PC-3 (cell line): ENCODE measurements at regions not wholly inside any gene's neighbourhood (a gene's known extent, or its start where the extent isn't known, plus 50 kb on each side); places are given as distances from the start of the nearest gene placed in this dataset.

ENCODE experiments used
- ATAC-seq: fragments of 200-7000 bp; cut with Tn5 transposase; 2 replicates; pipeline ENCODE4 v1.9.1; 2020; ENCODE audit warnings: mild to moderate bottlenecking, moderate library complexity
- BruUV-seq: library from RNA; stranded (reverse); fragments of 400-500 nt; replicated peaks from 2 replicates; lab custom pipeline; 2021; lab: Mats Ljungman, UMichigan
- CTCF ChIA-PET: fragments of 300-600 bp; sonication (Branson Sonifier 250); formaldehyde crosslinking; loops from one replicate; lab custom pipeline; 2022; ENCODE audit warnings: antibody characterized with exemption; lab: Charles Lee
- POLR2A ChIA-PET: fragments of 300-600 bp; sonication (Branson Sonifier 250); formaldehyde crosslinking; loops from one replicate; lab custom pipeline; 2022; ENCODE audit warnings: antibody characterized with exemption; ENCODE audit not compliant: unreplicated experiment; lab: Charles Lee
- DNase-seq: peaks from one replicate; pipeline ENCODE4 v3.0.0-alpha.2; 2015
- H2AFZ ChIP-seq: fragments of 300-600 bp; sonication (generic); 2 replicates; pipeline ENCODE4 v1.6.0; 2016; ENCODE audit warnings: antibody characterized with exemption, low read length
- H3F3A ChIP-seq: fragments of 300-600 bp; sonication (generic); one replicate; pipeline ENCODE4 v1.6.0; 2017; ENCODE audit warnings: antibody characterized with exemption, low read length, control low read depth, mild to moderate bottlenecking; ENCODE audit not compliant: unreplicated experiment
- H3K27ac ChIP-seq: fragments of 300-600 bp; sonication (generic); 2 replicates; pipeline ENCODE4 v1.5.1; 2016; ENCODE audit warnings: mild to moderate bottlenecking, low read length
- H3K27me3 ChIP-seq: fragments of 300-600 bp; sonication (generic); 2 replicates; pipeline ENCODE4 v1.6.1; 2016; ENCODE audit warnings: low read length, mixed read lengths
- H3K36me3 ChIP-seq: fragments of 300-600 bp; sonication (generic); 2 replicates; pipeline ENCODE4 v1.6.1; 2016; ENCODE audit warnings: low read depth, mixed run types, low read length, mixed read lengths
- H3K4me1 ChIP-seq: fragments of 300-600 bp; sonication (generic); 2 replicates; pipeline ENCODE4 v1.5.1; 2016; ENCODE audit warnings: low read length; ENCODE audit not compliant: insufficient read depth
- H3K4me2 ChIP-seq: fragments of 300-600 bp; sonication (generic); 2 replicates; pipeline ENCODE4 v1.6.0; 2016; ENCODE audit warnings: low read length
- H3K4me3 ChIP-seq: fragments of 300-600 bp; sonication (generic); 2 replicates; pipeline ENCODE4 v1.5.1; 2016; ENCODE audit warnings: mild to moderate bottlenecking, low read length, mixed read lengths
- H3K79me2 ChIP-seq: fragments of 300-600 bp; sonication (generic); 2 replicates; pipeline ENCODE4 v1.6.1; 2017; ENCODE audit warnings: low read length, mixed read lengths
- H3K9ac ChIP-seq: fragments of 300-600 bp; sonication (generic); 2 replicates; pipeline ENCODE4 v1.6.0; 2016; ENCODE audit warnings: mild to moderate bottlenecking, low read length
- H3K9me2 ChIP-seq: fragments of 300-600 bp; sonication (generic); replicated peaks from 2 replicates; pipeline ENCODE4 v1.6.1; 2016; ENCODE audit warnings: mixed run types, low read length, mixed read lengths
- H3K9me3 ChIP-seq: fragments of 300-600 bp; sonication (generic); 2 replicates; pipeline ENCODE4 v1.6.1; 2016; ENCODE audit warnings: low read length, mixed read lengths
- H4K20me1 ChIP-seq: fragments of 300-600 bp; sonication (generic); 2 replicates; pipeline ENCODE4 v1.6.1; 2016; ENCODE audit warnings: low read length, mixed read lengths
- CTCF ChIP-seq: fragments of 300-600 bp; sonication (generic); conservative IDR thresholded peaks from 2 replicates; pipeline ENCODE4 v1.5.1; 2017; ENCODE audit warnings: antibody characterized with exemption, low read depth, mild to moderate bottlenecking, low read length
- EZH2 ChIP-seq: fragments of 300-600 bp; sonication (generic); IDR thresholded peaks from one replicate; pipeline ENCODE4 v1.6.1; 2017; ENCODE audit warnings: antibody characterized with exemption, mild to moderate bottlenecking, low read length; ENCODE audit not compliant: unreplicated experiment
- EZH2phosphoT487 ChIP-seq: fragments of 300-600 bp; sonication (generic); IDR thresholded peaks from 2 replicates; pipeline ENCODE4 v1.6.1; 2018; ENCODE audit warnings: mild to moderate bottlenecking, antibody characterized with exemption, low read length, borderline replicate concordance
- intact Hi-C: fragments of 100-400 bp; cut with micrococcal nuclease; formaldehyde crosslinking; loops from 2 replicates; pipeline ENCODE4 v1.9.0; 2023

DNA sequence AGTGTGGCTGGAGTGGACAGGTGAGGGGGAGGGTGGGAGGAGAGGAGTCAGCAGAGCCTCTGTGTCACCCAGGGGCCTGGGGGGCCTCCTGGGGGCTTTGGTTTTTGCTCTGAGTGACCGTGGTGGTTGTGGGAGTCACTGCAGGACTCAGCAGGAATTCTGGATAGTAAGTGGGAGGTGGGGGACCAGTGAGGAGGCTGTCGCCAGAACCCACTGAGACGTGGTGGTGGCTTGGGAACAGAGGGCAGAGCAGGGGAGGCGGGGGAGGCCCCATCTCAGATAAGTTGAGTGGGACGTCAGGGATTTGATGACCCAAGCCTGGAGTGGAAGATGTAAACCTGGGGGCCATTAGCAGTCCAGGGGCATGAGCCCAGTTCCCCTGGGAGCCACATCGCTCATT is 123.2 kb upstream of the WNT4 start:
- DNase-seq, result no peak
- Histone ChIP-seq H3F3A (no peaks in the 10 kb centered on the region), H3K4me1 (no peaks in the 10 kb centered on the region), H3K27ac (no peak overlapping the region), H2AFZ (no peak overlapping the region), H3K4me2 (no peak overlapping the region), H3K79me2 (no peaks in the 10 kb centered on the region), H3K27me3 (no peaks in the 10 kb centered on the region), H4K20me1 (no peaks in the 10 kb centered on the region), H3K9me2 (no peaks in the 10 kb centered on the region), H3K36me3 (no peaks in the 10 kb centered on the region), H3K9me3 (no peaks in the 10 kb centered on the region), H3K9ac (no peak overlapping the region), H3K4me3 (no peak overlapping the region)
- ATAC-seq, result no peak
- TF ChIP-seq CTCF (no peak), EZH2 (no peak), EZH2phosphoT487 (no peak)
- ChIA-PET CTCF (no interaction called here), POLR2A (no interaction called here)
- intact Hi-C loops, result no loop called here
- BruUV-seq, result no TSS peak

DNA sequence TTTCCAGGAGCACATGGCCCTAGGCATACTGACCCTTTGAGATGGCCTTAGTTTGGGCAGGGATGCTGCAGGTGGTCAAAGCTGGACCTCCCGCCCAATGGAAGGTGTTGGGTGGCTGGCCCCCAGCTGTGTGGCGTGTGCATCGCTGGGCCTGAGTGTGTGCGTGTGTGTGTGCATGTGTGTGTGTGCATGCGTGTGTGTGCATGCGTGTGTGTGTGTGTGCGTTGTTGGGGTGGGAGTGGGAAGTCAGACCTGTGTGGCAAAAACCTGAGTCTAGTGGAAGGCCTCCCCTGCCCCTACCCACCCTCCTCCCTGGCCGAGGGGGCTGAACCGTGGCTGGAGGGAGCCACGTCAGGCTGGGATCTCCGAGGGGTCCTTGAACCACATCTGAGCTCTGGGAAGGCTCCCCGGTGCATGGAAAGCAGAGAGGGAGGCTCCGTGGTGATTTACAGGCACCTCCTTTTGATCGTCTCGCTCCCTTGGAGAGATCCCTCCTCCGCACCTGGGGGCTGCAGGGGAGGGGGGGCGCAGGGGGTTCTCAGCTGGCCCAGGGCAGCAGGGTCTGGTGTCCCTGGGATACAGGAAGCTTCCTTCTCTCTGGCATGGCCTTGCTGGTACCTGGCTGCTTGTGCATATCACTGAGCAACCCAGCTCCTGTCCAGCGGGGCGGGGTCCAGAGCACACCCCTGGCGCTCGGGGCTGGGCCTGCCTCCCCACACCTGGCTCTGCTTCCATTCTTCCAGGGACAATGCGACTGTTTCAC is 124.7 kb upstream of the WNT4 start:
- Histone ChIP-seq H3K4me3 (no peak overlapping the region), H3F3A (no peaks in the 10 kb centered on the region), H3K4me2 (no peak overlapping the region), H4K20me1 (no peaks in the 10 kb centered on the region), H3K79me2 (no peaks in the 10 kb centered on the region), H3K9me2 (no peaks in the 10 kb centered on the region), H3K9me3 (no peaks in the 10 kb centered on the region), H3K27me3 (no peaks in the 10 kb centered on the region), H3K4me1 (no peaks in the 10 kb centered on the region), H3K9ac (no peak overlapping the region), H3K36me3 (no peaks in the 10 kb centered on the region), H2AFZ (no peak overlapping the region), H3K27ac (no peak overlapping the region)
- DNase-seq, result no peak
- POLR2A ChIA-PET, result no interaction called here
- TF ChIP-seq EZH2 (no peak), EZH2phosphoT487 (no peak), CTCF (no peak)
- intact Hi-C loops, result no loop called here
- ATAC-seq, result no peak
- no TSS peak for BruUV-seq
- CTCF ChIA-PET, result no interaction called here

DNA sequence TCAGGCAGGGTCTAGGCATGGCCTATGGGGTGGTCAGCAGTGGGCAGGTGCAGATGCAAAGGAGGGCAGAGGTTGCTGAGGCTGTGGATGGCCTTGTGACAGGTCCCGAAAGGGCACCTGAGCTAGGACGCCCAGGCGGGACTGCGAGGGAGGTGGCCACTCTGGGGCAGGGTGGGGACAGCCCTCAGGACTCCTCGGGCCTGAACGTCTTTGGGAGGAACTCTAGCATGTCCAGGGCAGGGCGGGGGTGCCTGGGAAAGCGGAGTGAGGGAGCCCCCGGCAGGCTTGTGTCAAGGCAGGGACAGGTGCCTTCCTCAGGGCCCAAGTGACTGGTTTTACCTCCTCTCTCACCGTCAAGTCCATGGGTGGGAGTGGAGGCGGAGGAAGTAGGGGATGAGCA is 125.4 kb upstream of the WNT4 start:
- intact Hi-C loops, result no loop called here
- Histone ChIP-seq H3K9me3 (no peaks in the 10 kb centered on the region), H3F3A (no peaks in the 10 kb centered on the region), H3K9ac (no peak overlapping the region), H3K4me1 (peaks cover 3% of the 10 kb centered on the region), H3K79me2 (no peaks in the 10 kb centered on the region), H3K4me2 (no peak overlapping the region), H3K9me2 (no peaks in the 10 kb centered on the region), H2AFZ (no peak overlapping the region), H3K27me3 (no peaks in the 10 kb centered on the region), H3K4me3 (no peak overlapping the region), H4K20me1 (no peaks in the 10 kb centered on the region), H3K36me3 (no peaks in the 10 kb centered on the region), H3K27ac (no peak overlapping the region)
- no peak for ATAC-seq
- TF ChIP-seq EZH2 (no peak), CTCF (no peak), EZH2phosphoT487 (no peak)
- no TSS peak for BruUV-seq
- POLR2A ChIA-PET, result no interaction called here
- no peak for DNase-seq
- CTCF ChIA-PET, result no interaction called here
